Liver (tissue), 8 donors: ENCODE measurements at regions not wholly inside any gene's neighbourhood (a gene's known extent, or its start where the extent isn't known, plus 50 kb on each side); places are given as distances from the start of the nearest gene placed in this dataset.

ENCODE experiments used
- DNase-seq: peaks from one replicate; pipeline ENCODE4 v3.0.0-alpha.2; 2017; ENCODE audit warnings: low spot score
- H3K27ac ChIP-seq, 2 donors: one replicate each; pipeline ENCODE4 v1.7.0; 2013; ENCODE audit warnings: inconsistent platforms in 2 of 2, low read length in 2 of 2, control low read depth in 1 of 2, low read depth in 1 of 2, mild to moderate bottlenecking in 1 of 2
- H3K27me3 ChIP-seq, 4 donors: one replicate each; pipeline versions ENCODE4 v1.6.1 to v1.7.0; 2013; ENCODE audit warnings: low read length in 3 of 4, inconsistent platforms in 1 of 4, mild to moderate bottlenecking in 1 of 4, moderate library complexity in 1 of 4; ENCODE audit not compliant: control insufficient read depth in 4 of 4, insufficient read depth in 4 of 4
- H3K36me3 ChIP-seq, 4 donors: one replicate each; pipeline versions ENCODE4 v1.6.1 to v1.7.0; 2013; ENCODE audit warnings: low read length in 3 of 4, mild to moderate bottlenecking in 3 of 4, low read depth in 1 of 4, moderate library complexity in 1 of 4; ENCODE audit not compliant: control insufficient read depth in 4 of 4, insufficient read depth in 3 of 4
- H3K4me1 ChIP-seq, 4 donors: one replicate each; pipeline versions ENCODE4 v1.6.1 to v1.7.0; 2013; ENCODE audit warnings: low read length in 3 of 4, mild to moderate bottlenecking in 3 of 4, moderate library complexity in 1 of 4; ENCODE audit not compliant: control insufficient read depth in 4 of 4, insufficient read depth in 4 of 4
- H3K4me3 ChIP-seq, 3 donors: one replicate each; pipeline versions ENCODE4 v1.6.1 to v1.7.0; 2013; ENCODE audit warnings: low read length in 3 of 3, control low read depth in 1 of 3, low read depth in 1 of 3, mild to moderate bottlenecking in 1 of 3
- H3K9ac ChIP-seq, 2 donors: one replicate each; pipeline ENCODE4 v1.7.0; 2013; ENCODE audit warnings: low read length in 2 of 2, mild to moderate bottlenecking in 2 of 2, moderate library complexity in 2 of 2, control low read depth in 1 of 2, low read depth in 1 of 2
- H3K9me3 ChIP-seq, 4 donors: one replicate each; pipeline versions ENCODE4 v1.6.1 to v1.7.0; 2013; ENCODE audit warnings: low read length in 3 of 4; ENCODE audit not compliant: control insufficient read depth in 4 of 4
- CTCF ChIP-seq: fragments of 150-350 bp; IDR thresholded peaks from 2 replicates; pipeline ENCODE4 v1.5.1; 2017; ENCODE audit warnings: improper control_type of control experiment, low read depth, low read length; ENCODE audit not compliant: missing input control
- EGR1 ChIP-seq, 2 donors: IDR thresholded peaks; 2 replicates each; pipeline ENCODE4 v1.6.1; 2016 to 2018; ENCODE audit warnings: antibody characterized with exemption in 2 of 2, low read depth in 2 of 2
- FOXA1 ChIP-seq: IDR thresholded peaks from 2 replicates; pipeline ENCODE4 v1.6.1; 2016; ENCODE audit warnings: antibody characterized with exemption
- FOXA2 ChIP-seq: IDR thresholded peaks from 2 replicates; pipeline ENCODE4 v1.6.1; 2016; ENCODE audit warnings: antibody characterized with exemption
- GABPA ChIP-seq, 2 donors: IDR thresholded peaks in 1 of 2; conservative IDR thresholded peaks in 1 of 2; 2 replicates each; pipeline ENCODE4 v1.6.1; 2016; ENCODE audit warnings: antibody characterized with exemption in 2 of 2, mild to moderate bottlenecking in 1 of 2, moderate library complexity in 1 of 2
- HNF4A ChIP-seq, 2 donors: conservative IDR thresholded peaks; 2 replicates each; pipeline ENCODE4 v1.6.1; 2016; ENCODE audit warnings: antibody characterized with exemption in 2 of 2, mild to moderate bottlenecking in 2 of 2
- HNF4G ChIP-seq: IDR thresholded peaks from 2 replicates; pipeline ENCODE4 v1.6.1; 2016; ENCODE audit warnings: antibody characterized with exemption
- JUND ChIP-seq, 2 donors: IDR thresholded peaks; 2 replicates each; pipeline ENCODE4 v1.6.1; 2016; ENCODE audit warnings: antibody characterized with exemption in 2 of 2
- MAX ChIP-seq: IDR thresholded peaks from 2 replicates; pipeline ENCODE4 v1.6.1; 2016; ENCODE audit warnings: antibody characterized with exemption
- NR2F2 ChIP-seq: IDR thresholded peaks from 2 replicates; pipeline ENCODE4 v1.6.1; 2016; ENCODE audit warnings: antibody characterized with exemption
- RAD21 ChIP-seq, 2 donors: IDR thresholded peaks; 2 replicates each; pipeline ENCODE4 v1.6.1; 2016; ENCODE audit warnings: antibody characterized with exemption in 2 of 2, mild to moderate bottlenecking in 2 of 2
- REST ChIP-seq: IDR thresholded peaks from 2 replicates; pipeline ENCODE4 v1.6.1; 2016; ENCODE audit warnings: antibody characterized with exemption, mild to moderate bottlenecking
- RXRA ChIP-seq, 2 donors: IDR thresholded peaks; 2 replicates each; pipeline ENCODE4 v1.6.1; 2017 to 2018; ENCODE audit warnings: antibody characterized with exemption in 2 of 2, mild to moderate bottlenecking in 1 of 2
- SP1 ChIP-seq: IDR thresholded peaks from 2 replicates; pipeline ENCODE4 v1.6.1; 2018; ENCODE audit warnings: antibody characterized with exemption, mild to moderate bottlenecking
- TAF1 ChIP-seq: conservative IDR thresholded peaks from 2 replicates; pipeline ENCODE4 v1.6.1; 2016; ENCODE audit warnings: antibody characterized with exemption, mild to moderate bottlenecking
- YY1 ChIP-seq: IDR thresholded peaks from 2 replicates; pipeline ENCODE4 v1.6.1; 2016; ENCODE audit warnings: antibody characterized with exemption, mild to moderate bottlenecking
- ZBTB33 ChIP-seq: IDR thresholded peaks from 2 replicates; pipeline ENCODE4 v1.6.1; 2016; ENCODE audit warnings: antibody characterized with exemption
- WGBS: extraction: QIAGEN DNeasy Blood & Tissue Kit; methylation state at CpG from one replicate; pipeline ENCODE4 v1.1.7; 2013; 5-methylcytosine and 5-hydroxymethylcytosine counted together
- donor health status: healthy.
- donor health status: healthy.
- donor health status: healthy.
- donor health status: healthy.
- donor health status: healthy.

- Histone ChIP-seq H3K9me3 (no peaks in the 10 kb centered on the region), H3K27me3 (no peaks in the 10 kb centered on the region), H3K36me3 (no peaks in the 10 kb centered on the region), H3K9ac (no peak overlapping the region), H3K4me1 (no peaks in the 10 kb centered on the region), H3K27ac (no peak overlapping the region), H3K4me3 (no peak overlapping the region)
- 89% methylated on average over 4 of the region's 4 CpGs for WGBS
- no peak for DNase-seq
- TF ChIP-seq NR2F2 (no peak), MAX (no peak), RAD21 (IDR thresholded peaks at IDR 0.05) (no peak), TAF1 (no peak), RXRA (IDR thresholded peaks at IDR 0.05) (no peak), HNF4G (no peak), GABPA (IDR thresholded peaks at IDR 0.05 in 1 of 2, conservative IDR thresholded peaks at IDR 0.05 in 1 of 2) (no peak), FOXA2 (no peak), YY1 (no peak), CTCF (no peak), REST (no peak), SP1 (no peak), EGR1 (IDR thresholded peaks at IDR 0.05; ENCODE audit: low read depth in 2 of 2) (no peak), FOXA1 (no peak), JUND (IDR thresholded peaks at IDR 0.05) (no peak), ZBTB33 (no peak), HNF4A (conservative IDR thresholded peaks at IDR 0.05) (no peak)
Observed at GRCh38 chr5:30548580-30549305, 644.7 kb upstream of the CDH6 start.
